HCT116 (cell line): ENCODE measurements at regions not wholly inside any gene's neighbourhood (a gene's known extent, or its start where the extent isn't known, plus 50 kb on each side); places are given as distances from the start of the nearest gene placed in this dataset.
A peak's percentile ranks its signal among the peaks of the same experiment; 100 is the strongest.

Source experiments
- ATAC-seq: fragments of 200-7000 bp; cut with Tn5 transposase; 2 replicates; pipeline ENCODE4 v1.9.1; 2020; ENCODE audit warnings: mild to moderate bottlenecking, moderate library complexity
- BruUV-seq: library from RNA; stranded (reverse); fragments of 400-500 nt; replicated peaks from 2 replicates; lab custom pipeline; 2021; lab: Mats Ljungman, UMichigan
- CTCF ChIA-PET: fragments of 300-600 bp; sonication (Branson Sonifier 250); formaldehyde crosslinking; loops from one replicate; lab custom pipeline; 2021; ENCODE audit warnings: antibody characterized with exemption; lab: Charles Lee
- POLR2A ChIA-PET: fragments of 300-600, 350-600 bp; sonication (Branson Sonifier 250); formaldehyde crosslinking; loops from one replicate; lab custom pipeline; 2021; ENCODE audit warnings: antibody characterized with exemption; lab: Charles Lee
- RAD21 ChIA-PET, 2 experiments: fragments of 300-600 bp; sonication (Branson Sonifier 250); formaldehyde crosslinking; loops; one replicate each; lab custom pipeline; 2023; ENCODE audit warnings: low total read pairs in 2 of 2; ENCODE audit not compliant: uncharacterized antibody in 2 of 2, unreplicated experiment in 2 of 2, low non-redundant PET in 1 of 2; lab: Charles Lee
- DNase-seq: peaks from one replicate; pipeline ENCODE4 v3.0.0-alpha.2; 2010; ENCODE audit warnings: low read depth, low spot score
- H2AFZ ChIP-seq: fragments of 200-600 bp; shearing (Covaris generic), sonication (generic); 2 replicates; pipeline ENCODE4 v1.6.1; 2017; ENCODE audit warnings: low read depth, mixed run types, mixed read lengths, antibody characterized with exemption, low read length; ENCODE audit not compliant: poor library complexity, severe bottlenecking
- H3K27ac ChIP-seq: 2 replicates; pipeline ENCODE4 v1.5.1; 2012; ENCODE audit warnings: low read depth, low read length
- H3K27me3 ChIP-seq: fragments of 200-600 bp; sonication (generic); 2 replicates; pipeline ENCODE4 v1.6.1; 2016; ENCODE audit warnings: mixed run types, low read length, mixed read lengths; ENCODE audit not compliant: insufficient read depth
- H3K36me3 ChIP-seq, 2 experiments: fragments of 200-500 bp in 1 of 2; fragments of 200-600 bp in 1 of 2; sonication (Bioruptor generic) in 1 of 2; sonication (generic) in 1 of 2; 2 replicates each; pipeline versions ENCODE4 v1.5.1 to v1.6.1; 2014 to 2016; ENCODE audit warnings: low read length in 2 of 2, inconsistent platforms in 1 of 2, mixed read lengths in 1 of 2, mixed run types in 1 of 2; ENCODE audit not compliant: insufficient read depth in 2 of 2, control insufficient read depth in 1 of 2
- H3K4me1 ChIP-seq, 2 experiments: fragments of 200-600 bp in 1 of 2; sonication (generic) in 1 of 2; 2 replicates each; pipeline versions ENCODE4 v1.5.1 to v1.6.1; 2012 to 2017; ENCODE audit warnings: low read length in 2 of 2, inconsistent platforms in 1 of 2, mild to moderate bottlenecking in 1 of 2, mixed read lengths in 1 of 2, mixed run types in 1 of 2, moderate library complexity in 1 of 2; ENCODE audit not compliant: insufficient read depth in 2 of 2, control insufficient read depth in 1 of 2
- H3K4me2 ChIP-seq: fragments of 200-600 bp; sonication (generic); 2 replicates; pipeline ENCODE4 v1.6.1; 2017; ENCODE audit warnings: mixed run types, low read length, mixed read lengths
- H3K4me3 ChIP-seq, 2 experiments: fragments of 200-600 bp in 1 of 2; sonication (generic) in 1 of 2; replicated peaks in 1 of 2; 2 replicates each; pipeline ENCODE4 v1.5.1; 2011 to 2016; ENCODE audit warnings: low read length in 2 of 2, control low read depth in 1 of 2, low read depth in 1 of 2, mild to moderate bottlenecking in 1 of 2, mixed read lengths in 1 of 2, mixed run types in 1 of 2
- H3K79me2 ChIP-seq: fragments of 200-600 bp; sonication (generic); 2 replicates; pipeline ENCODE4 v1.6.1; 2017; ENCODE audit warnings: mild to moderate bottlenecking, mixed run types, low read length, moderate library complexity, mixed read lengths; ENCODE audit not compliant: insufficient read depth
- H3K9ac ChIP-seq: fragments of 200-600 bp; sonication (generic); 2 replicates; pipeline ENCODE4 v1.6.1; 2016; ENCODE audit warnings: low read length, mixed read lengths
- H3K9me2 ChIP-seq: fragments of 200-600 bp; sonication (generic), shearing (Covaris generic); 2 replicates; pipeline ENCODE4 v1.6.1; 2017; ENCODE audit warnings: mixed run types, mild to moderate bottlenecking, moderate library complexity; ENCODE audit not compliant: insufficient read depth
- H3K9me3 ChIP-seq, 2 experiments: fragments of 200-500 bp in 1 of 2; fragments of 200-600 bp in 1 of 2; sonication (Bioruptor generic) in 1 of 2; sonication (generic) in 1 of 2; 2 replicates each; pipeline ENCODE4 v1.6.1; 2014 to 2017; ENCODE audit warnings: low read length in 2 of 2, mixed read lengths in 2 of 2, inconsistent platforms in 1 of 2, low read depth in 1 of 2, mild to moderate bottlenecking in 1 of 2, mixed run types in 1 of 2, moderate library complexity in 1 of 2; ENCODE audit not compliant: control insufficient read depth in 1 of 2, insufficient read depth in 1 of 2
- H4K20me1 ChIP-seq: fragments of 200-600 bp; sonication (generic), shearing (Covaris generic); 2 replicates; pipeline ENCODE4 v1.6.1; 2017; ENCODE audit warnings: mixed run types, mild to moderate bottlenecking, moderate library complexity; ENCODE audit not compliant: insufficient read depth
- CBX3 ChIP-seq: IDR thresholded peaks from 2 replicates; pipeline ENCODE4 v1.6.1; 2012; ENCODE audit warnings: low read depth
- CEBPB ChIP-seq: IDR thresholded peaks from 2 replicates; pipeline ENCODE4 v1.6.1; 2012; ENCODE audit warnings: low read depth
- EGR1 ChIP-seq: IDR thresholded peaks from 2 replicates; pipeline ENCODE4 v1.6.1; 2012; ENCODE audit warnings: low read depth
- EZH2phosphoT487 ChIP-seq: fragments of 200-600 bp; IDR thresholded peaks from 2 replicates; pipeline ENCODE4 v1.6.1; 2018; ENCODE audit warnings: antibody characterized with exemption, borderline replicate concordance
- FOSL1 ChIP-seq: IDR thresholded peaks from 2 replicates; pipeline ENCODE4 v1.6.1; 2012; ENCODE audit warnings: low read depth
- JUND ChIP-seq: IDR thresholded peaks from 2 replicates; pipeline ENCODE4 v1.6.1; 2012
- POLR2A ChIP-seq: IDR thresholded peaks from 2 replicates; pipeline ENCODE4 v1.7.0; 2011; ENCODE audit warnings: borderline replicate concordance; ENCODE audit not compliant: insufficient read depth, insufficient read length; ENCODE audit errors: extremely low read depth
- RAD21 ChIP-seq: IDR thresholded peaks from 2 replicates; pipeline ENCODE4 v1.6.1; 2012; ENCODE audit warnings: low read depth, mild to moderate bottlenecking
- TCF7L2 ChIP-seq: IDR thresholded peaks from 2 replicates; pipeline ENCODE4 v1.7.0; 2011; ENCODE audit warnings: borderline replicate concordance, inconsistent platforms; ENCODE audit not compliant: insufficient read depth, insufficient read length; ENCODE audit errors: extremely low read depth
- YY1 ChIP-seq: IDR thresholded peaks from 2 replicates; pipeline ENCODE4 v1.6.1; 2011; ENCODE audit warnings: low read length, low read depth, moderate library complexity, mild to moderate bottlenecking; ENCODE audit not compliant: insufficient replicate concordance; ENCODE audit errors: extremely low read depth
- intact Hi-C: fragments of 100-400 bp; cut with micrococcal nuclease; formaldehyde crosslinking; loops from 2 replicates; pipeline ENCODE4 v1.10.0; 2022
- TF ChIP-seq, protein P1 (sequence below): IDR thresholded peaks from 2 replicates; pipeline ENCODE4 v1.6.1; 2012; ENCODE audit warnings: low read depth
- TF ChIP-seq, protein P2 (sequence below), 3 experiments: fragments of 200-600 bp in 1 of 3; sonication (generic) in 1 of 3; IDR thresholded peaks in 2 of 3; conservative IDR thresholded peaks in 1 of 3; 2 replicates each; pipeline ENCODE4 v1.5.1; 2012 to 2017; ENCODE audit warnings: low read depth in 2 of 3, low read length in 2 of 3, antibody characterized with exemption in 1 of 3, borderline replicate concordance in 1 of 3, control low read depth in 1 of 3, mild to moderate bottlenecking in 1 of 3, mixed read lengths in 1 of 3, mixed run types in 1 of 3, moderate library complexity in 1 of 3; ENCODE audit not compliant: insufficient read depth in 1 of 3
- TF ChIP-seq, protein P3 (sequence below): IDR thresholded peaks from 2 replicates; pipeline ENCODE4 v1.6.1; 2012

GRCh38 chr7:81005254-81005653 is 86.4 kb upstream of the SEMA3C start:
- no peak overlapping the region for H3K4me3 ChIP-seq
- no peaks in the 10 kb centered on the region for H4K20me1 ChIP-seq
- no peaks in the 10 kb centered on the region for H3K27me3 ChIP-seq
- no peak overlapping the region for H3K9ac ChIP-seq
- intact Hi-C loops, result no loop called here
- no peak for ATAC-seq
- H3K79me2 ChIP-seq, result no peaks in the 10 kb centered on the region
- no TSS peak for BruUV-seq
- POLR2A ChIA-PET, result no interaction called here
- RAD21 ChIA-PET, result no interaction called here
- CTCF ChIA-PET, result no interaction called here
- DNase-seq, result no peak
- H3K4me1 ChIP-seq, result no peaks in the 10 kb centered on the region
- no peak overlapping the region for H3K4me2 ChIP-seq
- H3K9me3 ChIP-seq, result no peaks in the 10 kb centered on the region
- no peaks in the 10 kb centered on the region for H3K36me3 ChIP-seq
- TF ChIP-seq YY1, result no peak
- TF ChIP-seq TCF7L2, result no peak
- no peak for TF ChIP-seq JUND
- no peak for TF ChIP-seq FOSL1
- no peak overlapping the region for H3K27ac ChIP-seq
- no peak overlapping the region for H2AFZ ChIP-seq
- H3K9me2 ChIP-seq, result no peaks in the 10 kb centered on the region

GRCh38 chr7:81004098-81004497 is 85.2 kb upstream of the SEMA3C start:
- ChIA-PET CTCF (no interaction called here), POLR2A (no interaction called here), RAD21 (no interaction called here)
- no peak for ATAC-seq
- Histone ChIP-seq H3K4me1 (no peaks in the 10 kb centered on the region), H3K27me3 (no peaks in the 10 kb centered on the region), H2AFZ (peak overlapping the region; percentile 57), H3K9me2 (no peaks in the 10 kb centered on the region), H3K9me3 (no peaks in the 10 kb centered on the region), H3K4me3 (no peak overlapping the region), H3K9ac (no peak overlapping the region), H4K20me1 (no peaks in the 10 kb centered on the region), H3K36me3 (no peaks in the 10 kb centered on the region), H3K27ac (no peak overlapping the region), H3K4me2 (no peak overlapping the region), H3K79me2 (no peaks in the 10 kb centered on the region)
- intact Hi-C loops, result no loop called here
- BruUV-seq, result no TSS peak
- DNase-seq, result no peak
- no peak for TF ChIP-seq TCF7L2
- TF ChIP-seq RAD21, result no peak
- TF ChIP-seq EGR1, result no peak
- TF ChIP-seq EZH2phosphoT487, result no peak
- TF ChIP-seq, protein P1, sequence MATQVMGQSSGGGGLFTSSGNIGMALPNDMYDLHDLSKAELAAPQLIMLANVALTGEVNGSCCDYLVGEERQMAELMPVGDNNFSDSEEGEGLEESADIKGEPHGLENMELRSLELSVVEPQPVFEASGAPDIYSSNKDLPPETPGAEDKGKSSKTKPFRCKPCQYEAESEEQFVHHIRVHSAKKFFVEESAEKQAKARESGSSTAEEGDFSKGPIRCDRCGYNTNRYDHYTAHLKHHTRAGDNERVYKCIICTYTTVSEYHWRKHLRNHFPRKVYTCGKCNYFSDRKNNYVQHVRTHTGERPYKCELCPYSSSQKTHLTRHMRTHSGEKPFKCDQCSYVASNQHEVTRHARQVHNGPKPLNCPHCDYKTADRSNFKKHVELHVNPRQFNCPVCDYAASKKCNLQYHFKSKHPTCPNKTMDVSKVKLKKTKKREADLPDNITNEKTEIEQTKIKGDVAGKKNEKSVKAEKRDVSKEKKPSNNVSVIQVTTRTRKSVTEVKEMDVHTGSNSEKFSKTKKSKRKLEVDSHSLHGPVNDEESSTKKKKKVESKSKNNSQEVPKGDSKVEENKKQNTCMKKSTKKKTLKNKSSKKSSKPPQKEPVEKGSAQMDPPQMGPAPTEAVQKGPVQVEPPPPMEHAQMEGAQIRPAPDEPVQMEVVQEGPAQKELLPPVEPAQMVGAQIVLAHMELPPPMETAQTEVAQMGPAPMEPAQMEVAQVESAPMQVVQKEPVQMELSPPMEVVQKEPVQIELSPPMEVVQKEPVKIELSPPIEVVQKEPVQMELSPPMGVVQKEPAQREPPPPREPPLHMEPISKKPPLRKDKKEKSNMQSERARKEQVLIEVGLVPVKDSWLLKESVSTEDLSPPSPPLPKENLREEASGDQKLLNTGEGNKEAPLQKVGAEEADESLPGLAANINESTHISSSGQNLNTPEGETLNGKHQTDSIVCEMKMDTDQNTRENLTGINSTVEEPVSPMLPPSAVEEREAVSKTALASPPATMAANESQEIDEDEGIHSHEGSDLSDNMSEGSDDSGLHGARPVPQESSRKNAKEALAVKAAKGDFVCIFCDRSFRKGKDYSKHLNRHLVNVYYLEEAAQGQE, result no peak
- TF ChIP-seq, protein P2, sequence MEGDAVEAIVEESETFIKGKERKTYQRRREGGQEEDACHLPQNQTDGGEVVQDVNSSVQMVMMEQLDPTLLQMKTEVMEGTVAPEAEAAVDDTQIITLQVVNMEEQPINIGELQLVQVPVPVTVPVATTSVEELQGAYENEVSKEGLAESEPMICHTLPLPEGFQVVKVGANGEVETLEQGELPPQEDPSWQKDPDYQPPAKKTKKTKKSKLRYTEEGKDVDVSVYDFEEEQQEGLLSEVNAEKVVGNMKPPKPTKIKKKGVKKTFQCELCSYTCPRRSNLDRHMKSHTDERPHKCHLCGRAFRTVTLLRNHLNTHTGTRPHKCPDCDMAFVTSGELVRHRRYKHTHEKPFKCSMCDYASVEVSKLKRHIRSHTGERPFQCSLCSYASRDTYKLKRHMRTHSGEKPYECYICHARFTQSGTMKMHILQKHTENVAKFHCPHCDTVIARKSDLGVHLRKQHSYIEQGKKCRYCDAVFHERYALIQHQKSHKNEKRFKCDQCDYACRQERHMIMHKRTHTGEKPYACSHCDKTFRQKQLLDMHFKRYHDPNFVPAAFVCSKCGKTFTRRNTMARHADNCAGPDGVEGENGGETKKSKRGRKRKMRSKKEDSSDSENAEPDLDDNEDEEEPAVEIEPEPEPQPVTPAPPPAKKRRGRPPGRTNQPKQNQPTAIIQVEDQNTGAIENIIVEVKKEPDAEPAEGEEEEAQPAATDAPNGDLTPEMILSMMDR (IDR thresholded peaks at IDR 0.05 in 2 of 3, conservative IDR thresholded peaks at IDR 0.05 in 1 of 3; ENCODE audit: borderline replicate concordance in 1 of 3, insufficient read depth in 1 of 3, low read depth in 2 of 3, low read length in 2 of 3), result no peak
- no peak for TF ChIP-seq POLR2A
- no peak for TF ChIP-seq CEBPB
- TF ChIP-seq CBX3, result no peak
- no peak for TF ChIP-seq YY1
- TF ChIP-seq, protein P3, sequence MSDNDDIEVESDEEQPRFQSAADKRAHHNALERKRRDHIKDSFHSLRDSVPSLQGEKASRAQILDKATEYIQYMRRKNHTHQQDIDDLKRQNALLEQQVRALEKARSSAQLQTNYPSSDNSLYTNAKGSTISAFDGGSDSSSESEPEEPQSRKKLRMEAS, result no peak
